B cell (primary cell): ENCODE measurements at regions not wholly inside any gene's neighbourhood (a gene's known extent, or its start where the extent isn't known, plus 50 kb on each side); places are given as distances from the start of the nearest gene placed in this dataset.

Source experiments
- ATAC-seq: fragments of 200-7000 bp; cut with Tn5 transposase; one replicate; pipeline ENCODE4 v1.10.0; 2021; ENCODE audit warnings: low read depth, mild to moderate bottlenecking, moderate number of reproducible peaks, moderate library complexity
- CTCF ChIA-PET: fragments of 350-600 bp; sonication (Branson Sonifier 250); formaldehyde crosslinking; loops from one replicate; lab custom pipeline; 2021; ENCODE audit warnings: antibody characterized with exemption, inconsistent platforms; lab: Charles Lee
- POLR2A ChIA-PET: fragments of 350-600 bp; sonication (Branson Sonifier 250); formaldehyde crosslinking; loops from one replicate; lab custom pipeline; 2021; ENCODE audit warnings: antibody characterized with exemption; lab: Charles Lee
- DNase-seq: peaks from one replicate; pipeline ENCODE4 v3.0.0; 2013
- H2AFZ ChIP-seq: 2 replicates; pipeline ENCODE4 v1.6.1; 2012; ENCODE audit warnings: mild to moderate bottlenecking, low read depth, low read length; ENCODE audit not compliant: insufficient read depth, poor library complexity, severe bottlenecking
- H3K27ac ChIP-seq, 2 donors: 1 replicate in 1 of 2; 2 replicates in 1 of 2; pipeline ENCODE4 v1.5.1; 2012 to 2013; ENCODE audit warnings: low read length in 2 of 2, mild to moderate bottlenecking in 2 of 2, moderate library complexity in 1 of 2
- H3K27me3 ChIP-seq, 4 experiments: fragments of 200-600 bp in 1 of 4; sonication (generic) in 1 of 4; replicated peaks in 1 of 4; 1 replicate in 2 of 4; 2 replicates in 2 of 4; pipeline versions ENCODE4 v1.6.1 to v1.7.0; 2013 to 2016; ENCODE audit warnings: low read length in 3 of 4, mild to moderate bottlenecking in 2 of 4, mixed read lengths in 1 of 4, moderate library complexity in 1 of 4; ENCODE audit not compliant: insufficient read depth in 4 of 4, control insufficient read depth in 3 of 4; ENCODE audit errors: control extremely low read depth in 1 of 4
- H3K36me3 ChIP-seq, 2 experiments: replicated peaks in 1 of 2; 1 replicate in 1 of 2; 2 replicates in 1 of 2; pipeline versions ENCODE4 v1.6.1 to v1.7.1; 2013; ENCODE audit warnings: low read length in 1 of 2; ENCODE audit not compliant: insufficient read depth in 2 of 2, control insufficient read depth in 1 of 2; ENCODE audit errors: control extremely low read depth in 1 of 2, extremely low read depth in 1 of 2
- H3K4me1 ChIP-seq, 2 donors: fragments of 200-600 bp in 1 of 2; sonication (generic) in 1 of 2; 1 replicate in 1 of 2; 2 replicates in 1 of 2; pipeline versions ENCODE4 v1.5.1 to v1.6.1; 2013 to 2017; ENCODE audit warnings: low read length in 2 of 2; ENCODE audit not compliant: control insufficient read depth in 2 of 2, insufficient read depth in 2 of 2
- H3K4me2 ChIP-seq: replicated peaks from 2 replicates; pipeline ENCODE3; 2012; ENCODE audit warnings: mild to moderate bottlenecking, low read depth, low read length; ENCODE audit not compliant: poor library complexity, severe bottlenecking
- H3K4me3 ChIP-seq, 5 experiments: fragments of 200-600 bp in 1 of 5; sonication (generic) in 1 of 5; 1 replicate in 3 of 5; 2 replicates in 2 of 5; pipeline versions ENCODE4 v1.5.1 to v1.7.0; 2011 to 2016; ENCODE audit warnings: low read length in 4 of 5, mild to moderate bottlenecking in 4 of 5, low read depth in 2 of 5, control low read depth in 1 of 5, moderate library complexity in 1 of 5; ENCODE audit not compliant: insufficient read depth in 1 of 5; ENCODE audit errors: control extremely low read depth in 1 of 5, extremely low read depth in 1 of 5
- H3K79me2 ChIP-seq: fragments of 200-600 bp; sonication (generic); one replicate; pipeline ENCODE4 v1.6.0; 2016; ENCODE audit warnings: low read length; ENCODE audit not compliant: control insufficient read depth, insufficient read depth
- H3K9ac ChIP-seq: fragments of 200-600 bp; sonication (generic); 2 replicates; pipeline ENCODE4 v1.6.1; 2017; ENCODE audit warnings: mild to moderate bottlenecking, low read length, moderate library complexity
- H3K9me3 ChIP-seq, 3 donors: one replicate each; pipeline versions ENCODE4 v1.6.1 to v1.7.1; 2013; ENCODE audit warnings: low read length in 2 of 3; ENCODE audit not compliant: control insufficient read depth in 2 of 3, insufficient read depth in 1 of 3; ENCODE audit errors: control extremely low read depth in 1 of 3
- H4K20me1 ChIP-seq: 2 replicates; pipeline ENCODE4 v1.6.0; 2012; ENCODE audit warnings: mild to moderate bottlenecking, low read length; ENCODE audit not compliant: insufficient read depth, control insufficient read depth, poor library complexity, severe bottlenecking
- H3K27ac Mint-ChIP-seq: one replicate; pipeline ENCODE4 v1.8.0; 2021; ENCODE audit warnings: mixed read lengths
- H3K27me3 Mint-ChIP-seq: one replicate; pipeline ENCODE4 v1.8.0; 2021; ENCODE audit warnings: mixed read lengths
- H3K4me1 Mint-ChIP-seq: one replicate; pipeline ENCODE4 v1.8.0; 2021; ENCODE audit warnings: mixed read lengths
- H3K4me3 Mint-ChIP-seq: one replicate; pipeline ENCODE4 v1.8.0; 2021; ENCODE audit warnings: mixed read lengths
- H3K9me3 Mint-ChIP-seq: one replicate; pipeline ENCODE4 v1.8.0; 2022; ENCODE audit warnings: mixed read lengths; ENCODE audit not compliant: insufficient read depth
- CTCF ChIP-seq: fragments of 200-600 bp; IDR thresholded peaks from one replicate; pipeline ENCODE4 v1.8.0; 2022; ENCODE audit warnings: antibody characterized with exemption, mild to moderate bottlenecking
- EZH2 ChIP-seq: IDR thresholded peaks from 2 replicates; pipeline ENCODE4 v1.6.1; 2012; ENCODE audit warnings: borderline replicate concordance, low read depth, mild to moderate bottlenecking, moderate library complexity, low read length; ENCODE audit not compliant: insufficient read depth, poor library complexity, severe bottlenecking
- WGBS: methylation state at CpG from one replicate; pipeline ENCODE4 v1.1.5; 2013; ENCODE audit warnings: missing lambda C conversion rate; ENCODE audit not compliant: insufficient coverage; 5-methylcytosine and 5-hydroxymethylcytosine counted together
- intact Hi-C: fragments of 100-400 bp; cut with micrococcal nuclease; formaldehyde crosslinking; loops from one replicate; pipeline ENCODE4 v1.10.0; 2022

GRCh38 chr12:90163975-90164374 lies 455.3 kb upstream of the ATP2B1 start:
- H3K4me1 ChIP-seq: no peaks in the 10 kb centered on the region
- Mint-ChIP-seq H3K4me3 (no peak overlapping the region), H3K4me1 (no peaks in the 10 kb centered on the region), H3K27me3 (no peaks in the 10 kb centered on the region), H3K9me3 (peaks cover 7% of the 10 kb centered on the region), H3K27ac (no peak overlapping the region)
- H3K4me2 ChIP-seq: no peak overlapping the region
- ATAC-seq (no peak), DNase-seq (no peak)
- no peak for TF ChIP-seq EZH2
- no peak for TF ChIP-seq CTCF
- no peak overlapping the region for H2AFZ ChIP-seq
- H4K20me1 ChIP-seq: no peaks in the 10 kb centered on the region
- no peaks in the 10 kb centered on the region for H3K27me3 ChIP-seq
- peaks cover 2 to 7% (median 6%) of the 10 kb centered on the region in 3 donors for H3K9me3 ChIP-seq
- ChIA-PET POLR2A (no interaction called here), CTCF (interaction anchor here (0.8 to 1.7 kb wide), 6 partner anchors 21 to 697 kb away, joined by 3 to 13 read pairs (median 3); no protein-coding TSS in a partner anchor)
- H3K79me2 ChIP-seq: no peaks in the 10 kb centered on the region
- H3K9ac ChIP-seq: no peak overlapping the region
- WGBS: 86% methylated on average over 2 of the region's 3 CpGs
- H3K36me3 ChIP-seq: no peaks in the 10 kb centered on the region
- no peak overlapping the region for H3K4me3 ChIP-seq
- intact Hi-C loops: no loop called here
- H3K27ac ChIP-seq: no peak overlapping the region

GRCh38 chr12:90153827-90154226 lies 445.2 kb upstream of the ATP2B1 start:
- Mint-ChIP-seq H3K27ac (no peak overlapping the region), H3K4me1 (no peaks in the 10 kb centered on the region), H3K27me3 (peaks cover 7% of the 10 kb centered on the region), H3K9me3 (no peaks in the 10 kb centered on the region), H3K4me3 (no peak overlapping the region)
- DNase-seq (no peak), ATAC-seq (no peak)
- ChIA-PET POLR2A (no interaction called here), CTCF (no interaction called here)
- no peak for TF ChIP-seq EZH2
- TF ChIP-seq CTCF: no peak
- no peaks in the 10 kb centered on the region for H3K79me2 ChIP-seq
- no peaks in the 10 kb centered on the region for H3K36me3 ChIP-seq
- no peak overlapping the region for H3K27ac ChIP-seq
- no peaks in the 10 kb centered on the region for H3K9me3 ChIP-seq
- no CpG with 5 or more reads among the region's 5 CpGs for WGBS
- no peaks in the 10 kb centered on the region for H3K27me3 ChIP-seq
- H3K9ac ChIP-seq: no peak overlapping the region
- H3K4me1 ChIP-seq: no peaks in the 10 kb centered on the region
- H4K20me1 ChIP-seq: no peaks in the 10 kb centered on the region
- H3K4me3 ChIP-seq: no peak overlapping the region
- intact Hi-C loops: no loop called here
- H2AFZ ChIP-seq: no peak overlapping the region
- H3K4me2 ChIP-seq: no peak overlapping the region
